ENCODE measurements at regions not wholly inside any gene's neighbourhood (a gene's known extent, or its start where the extent isn't known, plus 50 kb on each side); places are given as distances from the start of the nearest gene placed in this dataset.

- Histone ChIP-seq H3K27ac (ENCODE audit: low read depth, low read length) (no peak overlapping the region), H4K20me1 (ENCODE audit: control insufficient read depth, insufficient read depth, low read depth, low read length) (no peaks in the 10 kb centered on the region), H3F3A (ENCODE audit: control insufficient read depth, insufficient read depth) (no peaks in the 10 kb centered on the region), H3K4me3 (ENCODE audit: low read length) (no peak overlapping the region), H3K36me3 (ENCODE audit: control insufficient read depth, low read length) (no peaks in the 10 kb centered on the region), H3K4me1 (ENCODE audit: control insufficient read depth, low read length) (no peaks in the 10 kb centered on the region), H3K9me2 (replicated peaks; ENCODE audit: control insufficient read depth, low read length) (no peaks in the 10 kb centered on the region), H3K4me2 (ENCODE audit: low read length) (no peak overlapping the region), H3K27me3 (ENCODE audit: control insufficient read depth, low read length) (no peaks in the 10 kb centered on the region), H3K9me3 (ENCODE audit: control insufficient read depth, insufficient read depth, low read length) (no peaks in the 10 kb centered on the region), H3K79me2 (ENCODE audit: control insufficient read depth, low read length) (no peaks in the 10 kb centered on the region)
- TF ChIP-seq EZH2phosphoT487 (IDR thresholded peaks at IDR 0.05; ENCODE audit: borderline replicate concordance, low read length) (no peak), CTCF (IDR thresholded peaks at IDR 0.05; ENCODE audit: low read depth, low read length, poor library complexity, severe bottlenecking) (no peak)
These were observed 54.5 kb upstream of the WDR75 start for GRCh38 chr2:189386741-189387140.

- H3K9me2 ChIP-seq (replicated peaks; ENCODE audit: control insufficient read depth, low read length), result no peaks in the 10 kb centered on the region
- H3K9me3 ChIP-seq (ENCODE audit: control insufficient read depth, insufficient read depth, low read length), result no peaks in the 10 kb centered on the region
- no peaks in the 10 kb centered on the region for H4K20me1 ChIP-seq (ENCODE audit: control insufficient read depth, insufficient read depth, low read depth, low read length)
- H3K27me3 ChIP-seq (ENCODE audit: control insufficient read depth, low read length), result no peaks in the 10 kb centered on the region
- H3K4me1 ChIP-seq (ENCODE audit: control insufficient read depth, low read length), result no peaks in the 10 kb centered on the region
- H3F3A ChIP-seq (ENCODE audit: control insufficient read depth, insufficient read depth), result no peaks in the 10 kb centered on the region
- TF ChIP-seq EZH2phosphoT487 (IDR thresholded peaks at IDR 0.05; ENCODE audit: borderline replicate concordance, low read length), result no peak
- TF ChIP-seq CTCF (IDR thresholded peaks at IDR 0.05; ENCODE audit: low read depth, low read length, poor library complexity, severe bottlenecking), result no peak
- no peak overlapping the region for H3K4me3 ChIP-seq (ENCODE audit: low read length)
- H3K79me2 ChIP-seq (ENCODE audit: control insufficient read depth, low read length), result no peaks in the 10 kb centered on the region
- no peak overlapping the region for H3K27ac ChIP-seq (ENCODE audit: low read depth, low read length)
- no peak overlapping the region for H3K4me2 ChIP-seq (ENCODE audit: low read length)
- H3K36me3 ChIP-seq (ENCODE audit: control insufficient read depth, low read length), result no peaks in the 10 kb centered on the region
These were observed 50.1 kb upstream of the WDR75 start for GRCh38 chr2:189391201-189391600.

Data from DOHH2 (cell line).